Mesenchymal stem cell (in vitro differentiated cells and primary cell): ENCODE measurements at regions not wholly inside any gene's neighbourhood (a gene's known extent, or its start where the extent isn't known, plus 50 kb on each side); places are given as distances from the start of the nearest gene placed in this dataset.

Experiments used
- DNase-seq: peaks from one replicate; pipeline ENCODE4 v3.0.0-alpha.2; 2013
- H2AFZ ChIP-seq: one replicate; pipeline ENCODE4 v1.6.1; 2013; ENCODE audit warnings: low read depth, mild to moderate bottlenecking, control low read depth, inconsistent platforms, low read length, moderate library complexity
- H2AK5ac ChIP-seq: 2 replicates; pipeline ENCODE4 v1.6.1; 2013; ENCODE audit warnings: low read length, moderate library complexity, mild to moderate bottlenecking, inconsistent platforms; ENCODE audit not compliant: severe bottlenecking
- H2BK120ac ChIP-seq: one replicate; pipeline ENCODE4 v1.6.1; 2013; ENCODE audit warnings: low read depth, mild to moderate bottlenecking, inconsistent platforms, low read length, moderate library complexity
- H2BK12ac ChIP-seq, 2 experiments: one replicate each; pipeline ENCODE4 v1.6.1; 2013; ENCODE audit warnings: inconsistent platforms in 2 of 2, low read length in 2 of 2, mild to moderate bottlenecking in 2 of 2, moderate library complexity in 2 of 2, control low read depth in 1 of 2
- H2BK15ac ChIP-seq: one replicate; pipeline ENCODE4 v1.6.1; 2013; ENCODE audit warnings: mild to moderate bottlenecking, low read depth, inconsistent platforms; ENCODE audit not compliant: poor library complexity, severe bottlenecking
- H2BK5ac ChIP-seq: 2 replicates; pipeline ENCODE4 v1.6.1; 2013; ENCODE audit warnings: low read depth, mild to moderate bottlenecking, low read length, control low read depth, inconsistent platforms; ENCODE audit not compliant: poor library complexity, severe bottlenecking
- H3K14ac ChIP-seq, 2 experiments: one replicate each; pipeline ENCODE4 v1.6.1; 2013; ENCODE audit warnings: inconsistent platforms in 2 of 2, low read length in 2 of 2, control low read depth in 1 of 2, mild to moderate bottlenecking in 1 of 2, moderate library complexity in 1 of 2
- H3K18ac ChIP-seq, 2 experiments: one replicate each; pipeline ENCODE4 v1.6.1; 2013; ENCODE audit warnings: inconsistent platforms in 2 of 2, low read length in 2 of 2, control low read depth in 1 of 2, low read depth in 1 of 2, mild to moderate bottlenecking in 1 of 2
- H3K23ac ChIP-seq, 2 experiments: one replicate each; pipeline ENCODE4 v1.6.1; 2013; ENCODE audit warnings: inconsistent platforms in 2 of 2, low read length in 2 of 2, mild to moderate bottlenecking in 2 of 2, moderate library complexity in 2 of 2, control low read depth in 1 of 2
- H3K27ac ChIP-seq: 2 replicates; pipeline ENCODE4 v1.5.1; 2013; ENCODE audit warnings: mild to moderate bottlenecking, moderate library complexity, low read length, control low read depth, inconsistent platforms; ENCODE audit not compliant: poor library complexity, severe bottlenecking
- H3K27me3 ChIP-seq, 2 experiments: 2 replicates each; pipeline versions ENCODE4 v1.6.1 to v1.7.0; 2013; ENCODE audit warnings: low read length in 2 of 2, mild to moderate bottlenecking in 2 of 2, moderate library complexity in 2 of 2, control low read depth in 1 of 2, inconsistent platforms in 1 of 2; ENCODE audit not compliant: control insufficient read depth in 1 of 2, insufficient read depth in 1 of 2
- H3K36me3 ChIP-seq, 2 experiments: 2 replicates each; pipeline versions ENCODE4 v1.6.1 to v1.7.0; 2013; ENCODE audit warnings: low read length in 2 of 2, control low read depth in 1 of 2, inconsistent platforms in 1 of 2, low read depth in 1 of 2, mild to moderate bottlenecking in 1 of 2; ENCODE audit not compliant: insufficient read depth in 2 of 2, control insufficient read depth in 1 of 2
- H3K4ac ChIP-seq, 2 experiments: one replicate each; pipeline ENCODE4 v1.6.1; 2013; ENCODE audit warnings: inconsistent platforms in 2 of 2, low read length in 2 of 2, mild to moderate bottlenecking in 2 of 2, moderate library complexity in 2 of 2, control low read depth in 1 of 2, low read depth in 1 of 2
- H3K4me1 ChIP-seq: 2 replicates; pipeline ENCODE4 v1.6.1; 2013; ENCODE audit warnings: low read depth, low read length, control low read depth; ENCODE audit not compliant: control insufficient read depth, insufficient read depth
- H3K4me2 ChIP-seq: 2 replicates; pipeline ENCODE4 v1.6.1; 2013; ENCODE audit warnings: low read length, mild to moderate bottlenecking, inconsistent platforms; ENCODE audit not compliant: poor library complexity, severe bottlenecking
- H3K4me3 ChIP-seq, 2 experiments: 2 replicates each; pipeline versions ENCODE4 v1.5.1 to v1.7.0; 2013; ENCODE audit warnings: low read length in 2 of 2, mild to moderate bottlenecking in 2 of 2, control low read depth in 1 of 2, low read depth in 1 of 2; ENCODE audit not compliant: insufficient read depth in 1 of 2
- H3K79me1 ChIP-seq: replicated peaks from 2 replicates; pipeline ENCODE4 v1.6.1; 2013; ENCODE audit warnings: mild to moderate bottlenecking, control low read depth, low read length, inconsistent platforms; ENCODE audit not compliant: poor library complexity, severe bottlenecking
- H3K9ac ChIP-seq: 2 replicates; pipeline ENCODE4 v1.7.0; 2013; ENCODE audit warnings: mild to moderate bottlenecking, low read length, moderate library complexity
- H3K9me3 ChIP-seq: 2 replicates; pipeline ENCODE4 v1.7.0; 2013; ENCODE audit warnings: mild to moderate bottlenecking, low read length; ENCODE audit not compliant: control insufficient read depth
- H4K8ac ChIP-seq: one replicate; pipeline ENCODE4 v1.6.1; 2013; ENCODE audit warnings: inconsistent platforms, mild to moderate bottlenecking, low read length, moderate library complexity
- H4K91ac ChIP-seq: one replicate; pipeline ENCODE4 v1.6.1; 2013; ENCODE audit warnings: mild to moderate bottlenecking, low read length, inconsistent platforms
- WGBS: methylation state at CpG from one replicate; pipeline ENCODE4 v1.1.7; 2013; ENCODE audit warnings: mixed read lengths; 5-methylcytosine and 5-hydroxymethylcytosine counted together

DNA sequence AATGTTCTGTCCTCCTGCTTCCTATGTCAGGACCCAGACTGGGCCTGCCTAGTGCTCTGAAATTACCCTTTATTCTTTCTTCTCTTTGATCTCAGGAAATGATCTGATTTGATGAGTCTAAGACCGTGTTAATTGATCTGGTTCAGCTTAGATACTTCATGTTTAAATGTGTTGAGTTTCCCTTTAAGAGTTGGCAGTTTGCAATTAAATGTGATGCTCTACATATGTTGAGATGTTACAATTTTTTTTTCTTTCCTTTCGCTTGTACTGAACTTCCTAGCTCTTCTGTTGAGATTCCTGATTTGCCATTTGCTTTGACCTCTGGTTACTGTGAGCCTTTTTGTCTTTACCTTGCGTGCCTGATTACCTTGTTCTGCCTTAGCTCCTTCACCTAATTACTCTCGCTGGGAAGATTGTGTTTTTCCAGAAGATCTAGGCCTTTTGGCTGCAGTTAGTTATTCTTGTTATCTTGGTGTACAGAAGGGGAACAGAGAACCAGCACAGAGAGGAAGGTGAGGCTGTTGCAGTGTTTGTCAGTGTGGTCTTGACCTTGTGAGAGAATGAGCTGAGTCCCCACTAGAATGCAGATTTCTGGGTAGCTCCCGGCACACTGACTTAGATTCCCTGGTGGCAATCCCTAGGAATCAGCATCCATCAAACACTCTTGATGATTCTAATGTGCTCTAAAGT is 203.6 kb downstream of the EDEM1 start:
- Histone ChIP-seq H2AK5ac (no peak overlapping the region), H4K91ac (no peak overlapping the region), H3K27me3 (no peaks in the 10 kb centered on the region), H3K4me3 (no peak overlapping the region), H3K36me3 (no peaks in the 10 kb centered on the region), H3K9ac (no peak overlapping the region), H3K18ac (no peak overlapping the region), H3K9me3 (no peaks in the 10 kb centered on the region), H3K23ac (no peak overlapping the region), H2BK120ac (no peak overlapping the region), H3K14ac (no peak overlapping the region), H2BK15ac (no peak overlapping the region), H2BK12ac (no peak overlapping the region), H3K4me2 (no peak overlapping the region), H4K8ac (no peak overlapping the region), H3K27ac (no peak overlapping the region), H3K4ac (no peak overlapping the region), H3K4me1 (no peaks in the 10 kb centered on the region), H2AFZ (no peak overlapping the region), H2BK5ac (no peak overlapping the region), H3K79me1 (no peaks in the 10 kb centered on the region)
- WGBS: 64% methylated on average over 4 of the region's 5 CpGs
- DNase-seq: no peak

DNA sequence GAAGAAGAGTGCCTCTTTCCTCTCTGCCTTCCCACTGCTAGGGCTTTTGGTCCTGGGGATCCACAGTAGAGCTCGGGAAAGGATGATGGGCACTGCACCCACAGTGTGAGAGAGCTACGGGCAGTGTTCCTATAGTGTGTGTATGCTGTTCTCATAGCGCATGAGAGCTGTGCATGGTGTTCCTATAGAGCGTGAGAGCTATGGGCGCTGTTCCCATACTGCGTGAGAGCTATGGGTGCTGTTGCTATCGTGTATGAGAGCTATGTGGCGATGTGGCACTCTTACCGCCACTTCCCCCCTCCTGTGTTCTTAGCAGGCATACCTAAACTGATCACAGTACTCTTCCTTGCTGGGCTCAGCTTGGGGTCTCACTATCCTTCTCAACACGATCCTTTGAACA is 213.5 kb downstream of the EDEM1 start:
- Histone ChIP-seq H2BK12ac (no peak overlapping the region), H4K91ac (no peak overlapping the region), H3K4ac (no peak overlapping the region), H3K9ac (no peak overlapping the region), H3K4me2 (no peak overlapping the region), H3K14ac (no peak overlapping the region), H2AFZ (no peak overlapping the region), H2AK5ac (no peak overlapping the region), H4K8ac (no peak overlapping the region), H3K27me3 (no peaks in the 10 kb centered on the region), H3K36me3 (no peaks in the 10 kb centered on the region), H3K4me1 (no peaks in the 10 kb centered on the region), H2BK120ac (no peak overlapping the region), H3K9me3 (no peaks in the 10 kb centered on the region), H2BK15ac (no peak overlapping the region), H3K79me1 (no peaks in the 10 kb centered on the region), H3K23ac (no peak overlapping the region), H2BK5ac (no peak overlapping the region), H3K4me3 (no peak overlapping the region), H3K27ac (no peak overlapping the region), H3K18ac (no peak overlapping the region)
- 94% methylated on average over 9 of the region's 10 CpGs for WGBS
- DNase-seq: no peak

DNA sequence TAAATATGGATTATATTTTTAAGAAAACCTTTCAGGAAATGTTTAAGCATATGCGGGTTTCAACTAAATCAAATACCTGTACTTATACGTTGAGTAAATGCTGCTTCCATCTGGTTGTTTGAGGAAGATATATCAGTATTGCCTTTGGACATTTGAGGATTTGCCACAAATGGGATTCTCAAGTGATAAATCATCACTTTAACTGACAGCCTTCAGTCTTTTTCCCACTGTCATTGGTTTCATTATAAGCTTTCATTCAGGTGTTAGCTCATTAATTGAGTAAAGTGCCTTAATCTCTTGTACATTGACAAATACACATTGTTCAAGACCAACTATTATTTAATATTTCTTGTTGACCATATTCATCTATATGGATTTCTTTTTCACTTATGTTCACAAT is 217.2 kb downstream of the EDEM1 start:
- no peaks in the 10 kb centered on the region for H3K79me1 ChIP-seq
- H2BK12ac ChIP-seq: no peak overlapping the region
- no peak overlapping the region for H4K8ac ChIP-seq
- H3K27ac ChIP-seq: no peak overlapping the region
- H2AK5ac ChIP-seq: no peak overlapping the region
- no peak overlapping the region for H3K4me2 ChIP-seq
- no peak overlapping the region for H3K18ac ChIP-seq
- DNase-seq: no peak
- no peak overlapping the region for H3K23ac ChIP-seq
- H2BK120ac ChIP-seq: no peak overlapping the region
- WGBS: no CpG with 5 or more reads among the region's 2 CpGs
- H3K9me3 ChIP-seq: peaks cover 4% of the 10 kb centered on the region
- H2BK5ac ChIP-seq: no peak overlapping the region
- H3K27me3 ChIP-seq: no peaks in the 10 kb centered on the region
- no peak overlapping the region for H3K14ac ChIP-seq
- H2BK15ac ChIP-seq: no peak overlapping the region
- H3K4ac ChIP-seq: no peak overlapping the region
- no peak overlapping the region for H3K9ac ChIP-seq
- no peak overlapping the region for H2AFZ ChIP-seq
- no peak overlapping the region for H3K4me3 ChIP-seq
- H4K91ac ChIP-seq: no peak overlapping the region
- no peaks in the 10 kb centered on the region for H3K4me1 ChIP-seq
- H3K36me3 ChIP-seq: no peaks in the 10 kb centered on the region

- Histone ChIP-seq H3K14ac (no peak overlapping the region), H2AK5ac (no peak overlapping the region), H4K91ac (no peak overlapping the region), H3K4me3 (no peak overlapping the region), H2BK12ac (no peak overlapping the region), H3K18ac (no peak overlapping the region), H3K79me1 (no peaks in the 10 kb centered on the region), H3K36me3 (no peaks in the 10 kb centered on the region), H3K9ac (no peak overlapping the region), H3K27me3 (no peaks in the 10 kb centered on the region), H3K9me3 (peaks cover 4% of the 10 kb centered on the region), H2BK15ac (no peak overlapping the region), H3K4me2 (no peak overlapping the region), H3K23ac (no peak overlapping the region), H3K4ac (no peak overlapping the region), H2AFZ (no peak overlapping the region), H3K27ac (no peak overlapping the region), H4K8ac (no peak overlapping the region), H2BK5ac (no peak overlapping the region), H2BK120ac (no peak overlapping the region), H3K4me1 (no peaks in the 10 kb centered on the region)
- 69% methylated on average over 2 of the region's 2 CpGs for WGBS
- DNase-seq: no peak
Observed at GRCh38 chr3:5411786-5412185, 224.3 kb downstream of the EDEM1 start.
